ENCODE measurements at regions not wholly inside any gene's neighbourhood (a gene's known extent, or its start where the extent isn't known, plus 50 kb on each side); places are given as distances from the start of the nearest gene placed in this dataset.

DNA sequence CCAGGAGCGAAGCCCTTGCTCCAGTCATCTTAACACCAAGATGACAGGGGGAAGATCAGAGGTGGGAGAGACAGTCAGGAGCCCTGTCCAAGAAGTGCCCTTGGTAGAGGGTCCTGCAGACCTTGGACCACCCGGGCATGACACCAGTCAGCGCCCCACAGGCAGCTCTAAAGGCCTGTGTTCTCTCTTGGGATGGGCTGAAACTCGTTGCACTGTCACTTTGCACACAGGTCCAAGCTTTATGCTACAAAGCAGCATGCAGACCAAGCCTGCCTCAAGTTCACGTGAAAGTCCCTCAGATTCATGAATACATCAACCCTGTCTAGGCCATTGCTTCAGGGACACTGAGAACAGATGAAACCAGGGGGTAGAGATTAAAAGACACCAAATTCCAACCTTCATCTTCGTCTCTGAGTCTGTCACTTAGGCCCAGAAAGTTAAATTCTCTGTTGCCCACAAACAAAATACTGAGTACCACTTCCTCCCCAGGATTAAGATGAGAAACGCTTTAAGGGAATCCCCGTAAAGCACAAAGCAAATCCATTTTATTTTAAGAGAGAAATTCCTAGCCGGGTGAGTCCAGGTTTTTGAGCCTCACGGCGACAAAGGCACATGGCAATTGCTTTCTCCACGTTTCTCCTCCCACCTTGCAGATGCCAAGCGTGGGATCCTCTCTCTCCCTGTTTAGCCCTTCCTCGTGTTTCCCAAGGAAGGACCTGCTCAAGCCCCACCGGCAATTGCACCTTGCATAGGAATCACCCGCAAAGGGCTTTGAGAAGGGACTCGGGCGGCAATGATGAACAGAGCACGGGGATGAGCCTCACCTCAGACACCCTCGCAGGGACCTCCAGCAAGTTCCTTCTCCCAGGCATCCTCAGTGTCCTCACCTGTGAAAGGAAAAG is 75.0 kb upstream of the ID2 start:
- Histone ChIP-seq H3K9me3 (ENCODE audit: control insufficient read depth, insufficient read depth, low read length) (peaks cover 10% of the 10 kb centered on the region; the same call in 1 of the 2 replicates), H3K4me2 (ENCODE audit: low read length) (no peak overlapping the region), H3K4me1 (ENCODE audit: control insufficient read depth, low read length) (no peaks in the 10 kb centered on the region), H3K9me2 (replicated peaks; ENCODE audit: control insufficient read depth, low read length) (no peaks in the 10 kb centered on the region), H3K79me2 (ENCODE audit: control insufficient read depth, low read length) (no peaks in the 10 kb centered on the region), H4K20me1 (ENCODE audit: control insufficient read depth, insufficient read depth, low read depth, low read length) (no peaks in the 10 kb centered on the region), H3K36me3 (ENCODE audit: control insufficient read depth, low read length) (no peaks in the 10 kb centered on the region), H3K27me3 (ENCODE audit: control insufficient read depth, low read length) (no peaks in the 10 kb centered on the region), H3K27ac (ENCODE audit: low read depth, low read length) (no peak overlapping the region), H3K4me3 (ENCODE audit: low read length) (no peak overlapping the region), H3F3A (ENCODE audit: control insufficient read depth, insufficient read depth) (no peaks in the 10 kb centered on the region)
- TF ChIP-seq EZH2phosphoT487 (IDR thresholded peaks at IDR 0.05; ENCODE audit: borderline replicate concordance, low read length), result no peak
- TF ChIP-seq, protein P1, sequence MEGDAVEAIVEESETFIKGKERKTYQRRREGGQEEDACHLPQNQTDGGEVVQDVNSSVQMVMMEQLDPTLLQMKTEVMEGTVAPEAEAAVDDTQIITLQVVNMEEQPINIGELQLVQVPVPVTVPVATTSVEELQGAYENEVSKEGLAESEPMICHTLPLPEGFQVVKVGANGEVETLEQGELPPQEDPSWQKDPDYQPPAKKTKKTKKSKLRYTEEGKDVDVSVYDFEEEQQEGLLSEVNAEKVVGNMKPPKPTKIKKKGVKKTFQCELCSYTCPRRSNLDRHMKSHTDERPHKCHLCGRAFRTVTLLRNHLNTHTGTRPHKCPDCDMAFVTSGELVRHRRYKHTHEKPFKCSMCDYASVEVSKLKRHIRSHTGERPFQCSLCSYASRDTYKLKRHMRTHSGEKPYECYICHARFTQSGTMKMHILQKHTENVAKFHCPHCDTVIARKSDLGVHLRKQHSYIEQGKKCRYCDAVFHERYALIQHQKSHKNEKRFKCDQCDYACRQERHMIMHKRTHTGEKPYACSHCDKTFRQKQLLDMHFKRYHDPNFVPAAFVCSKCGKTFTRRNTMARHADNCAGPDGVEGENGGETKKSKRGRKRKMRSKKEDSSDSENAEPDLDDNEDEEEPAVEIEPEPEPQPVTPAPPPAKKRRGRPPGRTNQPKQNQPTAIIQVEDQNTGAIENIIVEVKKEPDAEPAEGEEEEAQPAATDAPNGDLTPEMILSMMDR (IDR thresholded peaks at IDR 0.05; ENCODE audit: low read depth, low read length, poor library complexity, severe bottlenecking), result no peak

DNA sequence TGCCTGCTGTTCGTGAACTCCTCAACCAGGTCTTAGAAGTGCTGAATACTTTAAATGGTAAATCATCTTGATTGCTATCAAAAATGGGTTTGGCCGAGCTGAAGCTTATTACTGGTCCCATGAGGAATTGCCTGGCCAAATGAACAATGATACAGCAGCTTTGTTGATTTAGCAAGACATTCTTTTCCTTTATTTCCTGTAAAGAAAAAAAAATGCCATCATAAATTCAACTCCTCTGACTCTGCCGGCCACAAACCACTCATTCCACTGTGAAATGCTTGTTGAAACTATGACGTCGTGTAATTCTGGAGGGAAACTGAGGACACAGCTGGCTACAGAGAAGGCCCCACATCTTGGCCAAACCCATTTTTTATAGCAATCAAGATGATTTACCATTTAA is 74.2 kb upstream of the ID2 start:
- H3K27ac ChIP-seq (ENCODE audit: low read depth, low read length), result no peak overlapping the region
- H3K9me3 ChIP-seq (ENCODE audit: control insufficient read depth, insufficient read depth, low read length), result peaks cover 10% of the 10 kb centered on the region; the same call in 1 of the 2 replicates
- H3K36me3 ChIP-seq (ENCODE audit: control insufficient read depth, low read length), result no peaks in the 10 kb centered on the region
- H3K9me2 ChIP-seq (replicated peaks; ENCODE audit: control insufficient read depth, low read length), result no peaks in the 10 kb centered on the region
- no peaks in the 10 kb centered on the region for H3K27me3 ChIP-seq (ENCODE audit: control insufficient read depth, low read length)
- no peak overlapping the region for H3K4me3 ChIP-seq (ENCODE audit: low read length)
- H4K20me1 ChIP-seq (ENCODE audit: control insufficient read depth, insufficient read depth, low read depth, low read length), result no peaks in the 10 kb centered on the region
- TF ChIP-seq, protein P1 (IDR thresholded peaks at IDR 0.05; ENCODE audit: low read depth, low read length, poor library complexity, severe bottlenecking), result no peak
- no peak for TF ChIP-seq EZH2phosphoT487 (IDR thresholded peaks at IDR 0.05; ENCODE audit: borderline replicate concordance, low read length)
- no peaks in the 10 kb centered on the region for H3F3A ChIP-seq (ENCODE audit: control insufficient read depth, insufficient read depth)
- no peaks in the 10 kb centered on the region for H3K4me1 ChIP-seq (ENCODE audit: control insufficient read depth, low read length)
- no peak overlapping the region for H3K4me2 ChIP-seq (ENCODE audit: low read length)
- H3K79me2 ChIP-seq (ENCODE audit: control insufficient read depth, low read length), result no peaks in the 10 kb centered on the region

DNA sequence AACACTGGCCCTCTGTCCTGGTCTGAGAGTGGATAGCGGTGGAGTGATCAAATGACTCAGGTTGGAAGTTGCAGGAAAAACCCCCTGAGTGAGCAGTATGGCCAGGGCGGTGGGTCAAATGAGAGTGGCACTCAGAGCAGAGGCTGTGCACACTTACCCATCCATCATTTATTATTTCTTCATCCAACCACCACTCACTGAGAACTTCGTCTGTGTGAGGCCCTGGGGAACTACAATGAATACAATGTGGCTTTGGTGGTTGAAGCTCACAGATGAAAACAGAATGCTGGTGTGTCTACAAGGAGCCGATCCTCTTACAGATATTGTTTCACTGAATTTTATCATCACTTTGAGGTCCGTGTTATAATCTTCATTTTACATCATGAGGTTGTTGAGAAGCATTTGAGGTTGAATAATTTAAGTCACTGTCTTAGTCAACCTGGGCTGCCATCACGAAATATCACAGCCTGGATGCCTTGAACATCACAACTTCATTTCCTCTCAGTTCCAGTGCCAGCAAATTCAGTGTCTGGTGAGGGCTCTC is 73.4 kb upstream of the ID2 start:
- H3F3A ChIP-seq (ENCODE audit: control insufficient read depth, insufficient read depth), result no peaks in the 10 kb centered on the region
- no peaks in the 10 kb centered on the region for H3K79me2 ChIP-seq (ENCODE audit: control insufficient read depth, low read length)
- H3K9me2 ChIP-seq (replicated peaks; ENCODE audit: control insufficient read depth, low read length), result no peaks in the 10 kb centered on the region
- TF ChIP-seq, protein P1 (IDR thresholded peaks at IDR 0.05; ENCODE audit: low read depth, low read length, poor library complexity, severe bottlenecking), result no peak
- no peak for TF ChIP-seq EZH2phosphoT487 (IDR thresholded peaks at IDR 0.05; ENCODE audit: borderline replicate concordance, low read length)
- no peak overlapping the region for H3K4me2 ChIP-seq (ENCODE audit: low read length)
- no peaks in the 10 kb centered on the region for H3K27me3 ChIP-seq (ENCODE audit: control insufficient read depth, low read length)
- no peaks in the 10 kb centered on the region for H3K4me1 ChIP-seq (ENCODE audit: control insufficient read depth, low read length)
- no peaks in the 10 kb centered on the region for H3K36me3 ChIP-seq (ENCODE audit: control insufficient read depth, low read length)
- H4K20me1 ChIP-seq (ENCODE audit: control insufficient read depth, insufficient read depth, low read depth, low read length), result no peaks in the 10 kb centered on the region
- peaks cover 10% of the 10 kb centered on the region; the same call in 1 of the 2 replicates for H3K9me3 ChIP-seq (ENCODE audit: control insufficient read depth, insufficient read depth, low read length)
- no peak overlapping the region for H3K4me3 ChIP-seq (ENCODE audit: low read length)
- H3K27ac ChIP-seq (ENCODE audit: low read depth, low read length), result no peak overlapping the region

Measured in DOHH2 (cell line).